Gastrocnemius medialis (tissue), 4 donors: ENCODE measurements at regions not wholly inside any gene's neighbourhood (a gene's known extent, or its start where the extent isn't known, plus 50 kb on each side); places are given as distances from the start of the nearest gene placed in this dataset.

ENCODE experiments used
- ATAC-seq, 2 donors: fragments of 150-250 bp; one replicate each; pipeline ENCODE4 v1.9.1; 2016
- DNase-seq, 2 donors: peaks; one replicate each; pipeline ENCODE4 v3.0.0-alpha.2; 2019
- H3K27ac ChIP-seq, 4 donors: fragments of 200-600 bp; sonication (generic); 1 replicate in 1 of 4; 2 replicates in 3 of 4; pipeline ENCODE4 v1.5.1; 2016 to 2018; ENCODE audit warnings: mild to moderate bottlenecking in 2 of 4, moderate library complexity in 1 of 4
- H3K27me3 ChIP-seq, 3 donors: fragments of 200-600 bp; sonication (generic) in 2 of 3; 1 replicate in 1 of 3; 2 replicates in 2 of 3; pipeline versions ENCODE4 v1.5.1 to v1.6.0; 2016 to 2019; ENCODE audit warnings: mild to moderate bottlenecking in 1 of 3, moderate library complexity in 1 of 3
- H3K36me3 ChIP-seq, 2 donors: fragments of 200-600 bp; sonication (generic) in 1 of 2; one replicate each; pipeline ENCODE4 v1.5.1; 2017 to 2018
- H3K4me1 ChIP-seq, 2 donors: fragments of 200-600 bp; sonication (generic) in 1 of 2; one replicate each; pipeline ENCODE4 v1.5.1; 2016 to 2017; ENCODE audit warnings: mild to moderate bottlenecking in 2 of 2
- H3K4me3 ChIP-seq, 4 donors: fragments of 200-600 bp; sonication (generic) in 3 of 4; 1 replicate in 1 of 4; 2 replicates in 3 of 4; pipeline ENCODE4 v1.5.1; 2016 to 2019; ENCODE audit warnings: mild to moderate bottlenecking in 2 of 4
- H3K9me3 ChIP-seq, 3 donors: fragments of 200-600 bp; sonication (generic) in 2 of 3; 1 replicate in 1 of 3; 2 replicates in 2 of 3; pipeline ENCODE4 v1.5.1; 2016 to 2019
- POLR2A ChIP-seq, 2 donors: fragments of 450-650 bp; IDR thresholded peaks; one replicate each; pipeline ENCODE4 v1.6.1; 2017; ENCODE audit warnings: antibody characterized with exemption in 2 of 2, mild to moderate bottlenecking in 2 of 2, moderate library complexity in 2 of 2
- in situ Hi-C, 4 donors: fragments of 200-750 bp; cut with MboI; loops; one replicate each; pipeline versions ENCODE4 v1.15.0 to v1.8.0; 2017; ENCODE audit warnings: low sequenced_read_pairs in 4 of 4
- intact Hi-C: fragments of 100-400 bp; cut with DNase I; formaldehyde crosslinking; loops from one replicate; pipeline ENCODE4 v1.15.1; 2023; ENCODE audit warnings: low total_unique reads
- TF ChIP-seq, protein P1 (sequence below), 5 experiments: fragments of 450-650 bp in 3 of 5; fragments of 200-600 bp in 2 of 5; sonication (generic) in 2 of 5; IDR thresholded peaks in 4 of 5; conservative IDR thresholded peaks in 1 of 5; 1 replicate in 4 of 5; 2 replicates in 1 of 5; pipeline ENCODE4 v1.5.1; 2016 to 2019; ENCODE audit warnings: antibody characterized with exemption in 5 of 5, mild to moderate bottlenecking in 3 of 5, moderate library complexity in 3 of 5

DNA sequence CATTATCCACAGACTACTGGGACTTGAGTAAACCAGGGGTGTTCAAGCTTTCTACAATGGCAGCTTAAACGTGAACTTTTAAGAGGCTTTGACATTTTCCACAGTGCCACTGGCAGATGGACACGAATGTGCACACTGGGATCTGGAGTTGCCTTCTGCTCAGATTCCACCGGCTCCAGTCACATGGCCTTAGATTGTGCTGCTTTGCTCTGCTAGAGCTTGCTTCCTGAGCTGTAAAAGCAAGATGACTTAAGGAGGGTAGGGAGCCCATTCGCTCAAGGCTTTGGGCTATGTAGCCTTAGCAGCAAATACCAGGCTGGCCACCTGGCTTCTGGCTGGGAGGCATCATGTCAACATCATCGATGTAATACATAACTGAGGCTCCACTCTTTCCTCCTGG lies 436.9 kb downstream of the MED10 start:
- Histone ChIP-seq H3K4me3 (no peak overlapping the region), H3K36me3 (no peaks in the 10 kb centered on the region), H3K27me3 (no peaks in the 10 kb centered on the region), H3K4me1 (no peaks in the 10 kb centered on the region), H3K9me3 (no peaks in the 10 kb centered on the region), H3K27ac (no peak overlapping the region)
- TF ChIP-seq, protein P1, sequence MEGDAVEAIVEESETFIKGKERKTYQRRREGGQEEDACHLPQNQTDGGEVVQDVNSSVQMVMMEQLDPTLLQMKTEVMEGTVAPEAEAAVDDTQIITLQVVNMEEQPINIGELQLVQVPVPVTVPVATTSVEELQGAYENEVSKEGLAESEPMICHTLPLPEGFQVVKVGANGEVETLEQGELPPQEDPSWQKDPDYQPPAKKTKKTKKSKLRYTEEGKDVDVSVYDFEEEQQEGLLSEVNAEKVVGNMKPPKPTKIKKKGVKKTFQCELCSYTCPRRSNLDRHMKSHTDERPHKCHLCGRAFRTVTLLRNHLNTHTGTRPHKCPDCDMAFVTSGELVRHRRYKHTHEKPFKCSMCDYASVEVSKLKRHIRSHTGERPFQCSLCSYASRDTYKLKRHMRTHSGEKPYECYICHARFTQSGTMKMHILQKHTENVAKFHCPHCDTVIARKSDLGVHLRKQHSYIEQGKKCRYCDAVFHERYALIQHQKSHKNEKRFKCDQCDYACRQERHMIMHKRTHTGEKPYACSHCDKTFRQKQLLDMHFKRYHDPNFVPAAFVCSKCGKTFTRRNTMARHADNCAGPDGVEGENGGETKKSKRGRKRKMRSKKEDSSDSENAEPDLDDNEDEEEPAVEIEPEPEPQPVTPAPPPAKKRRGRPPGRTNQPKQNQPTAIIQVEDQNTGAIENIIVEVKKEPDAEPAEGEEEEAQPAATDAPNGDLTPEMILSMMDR (IDR thresholded peaks at IDR 0.05 in 4 of 5, conservative IDR thresholded peaks at IDR 0.05 in 1 of 5), result no peak
- TF ChIP-seq POLR2A (IDR thresholded peaks at IDR 0.05), result no peak
- intact Hi-C loops, result no loop called here
- no peak for DNase-seq
- in situ Hi-C loops, result no loop called here
- no peak for ATAC-seq

DNA sequence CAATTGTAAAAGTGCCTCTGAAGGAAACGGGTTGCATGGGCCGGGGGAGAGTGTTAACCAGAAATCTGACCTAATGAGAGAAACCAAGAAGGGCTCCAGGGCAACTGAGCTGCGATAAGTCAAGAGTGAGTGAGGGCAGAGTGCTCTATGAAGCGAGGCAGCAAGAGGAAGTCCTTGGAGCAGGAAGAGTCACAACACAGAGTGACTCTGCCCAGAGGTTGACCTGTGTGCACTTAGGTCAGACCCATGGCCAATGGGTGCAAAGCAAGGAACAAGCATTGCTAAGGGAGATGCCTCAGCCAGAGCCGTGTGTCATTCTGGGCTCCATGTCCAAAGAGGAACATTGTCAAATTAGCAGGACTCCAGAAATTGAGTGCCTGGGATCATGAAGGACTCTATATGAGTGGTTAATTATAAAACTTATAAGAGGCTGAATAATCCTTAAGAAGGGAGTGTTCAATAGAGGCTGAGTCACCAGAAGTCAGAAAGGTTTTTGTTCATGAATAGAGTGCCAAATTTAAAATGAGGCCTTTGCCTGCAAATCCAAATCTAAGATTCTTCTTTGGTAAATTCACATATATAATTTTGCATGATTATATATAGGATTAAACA lies 438.5 kb downstream of the MED10 start:
- TF ChIP-seq POLR2A (IDR thresholded peaks at IDR 0.05), result no peak
- TF ChIP-seq, protein P1 (IDR thresholded peaks at IDR 0.05 in 4 of 5, conservative IDR thresholded peaks at IDR 0.05 in 1 of 5), result no peak
- no peak overlapping the region for H3K4me3 ChIP-seq
- DNase-seq (no peak), ATAC-seq (no peak)
- no peaks in the 10 kb centered on the region for H3K36me3 ChIP-seq
- intact Hi-C loops (no loop called here), in situ Hi-C loops (no loop called here)
- H3K27me3 ChIP-seq, result no peaks in the 10 kb centered on the region
- no peak overlapping the region for H3K27ac ChIP-seq
- no peaks in the 10 kb centered on the region for H3K4me1 ChIP-seq
- no peaks in the 10 kb centered on the region for H3K9me3 ChIP-seq

DNA sequence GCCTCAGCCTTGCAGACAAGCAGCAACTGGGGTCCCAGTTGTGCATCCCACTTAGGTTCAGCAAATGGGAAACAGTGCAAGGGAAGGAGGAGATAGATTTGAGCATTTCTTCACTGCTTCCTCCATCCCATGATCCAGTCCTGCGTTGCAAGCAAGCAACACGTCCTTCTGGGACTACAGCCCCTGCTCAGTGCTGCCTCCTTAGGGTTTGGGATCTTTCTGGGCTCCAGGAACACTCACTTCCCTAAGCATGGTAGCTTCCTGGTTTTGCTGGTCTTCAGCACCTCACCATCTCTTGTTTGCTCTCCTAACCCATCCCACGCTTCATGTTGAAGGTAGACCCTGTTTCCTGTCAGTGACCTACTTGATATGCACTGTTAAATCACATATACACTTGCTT lies 444.7 kb downstream of the MED10 start:
- no peaks in the 10 kb centered on the region for H3K4me1 ChIP-seq
- ATAC-seq, result no peak
- DNase-seq, result no peak
- H3K27me3 ChIP-seq, result no peaks in the 10 kb centered on the region
- in situ Hi-C loops (no loop called here), intact Hi-C loops (no loop called here)
- no peaks in the 10 kb centered on the region for H3K36me3 ChIP-seq
- H3K27ac ChIP-seq, result no peak overlapping the region
- no peak overlapping the region for H3K4me3 ChIP-seq
- TF ChIP-seq POLR2A (IDR thresholded peaks at IDR 0.05), result no peak
- TF ChIP-seq, protein P1 (IDR thresholded peaks at IDR 0.05 in 4 of 5, conservative IDR thresholded peaks at IDR 0.05 in 1 of 5), result no peak
- no peaks in the 10 kb centered on the region for H3K9me3 ChIP-seq

DNA sequence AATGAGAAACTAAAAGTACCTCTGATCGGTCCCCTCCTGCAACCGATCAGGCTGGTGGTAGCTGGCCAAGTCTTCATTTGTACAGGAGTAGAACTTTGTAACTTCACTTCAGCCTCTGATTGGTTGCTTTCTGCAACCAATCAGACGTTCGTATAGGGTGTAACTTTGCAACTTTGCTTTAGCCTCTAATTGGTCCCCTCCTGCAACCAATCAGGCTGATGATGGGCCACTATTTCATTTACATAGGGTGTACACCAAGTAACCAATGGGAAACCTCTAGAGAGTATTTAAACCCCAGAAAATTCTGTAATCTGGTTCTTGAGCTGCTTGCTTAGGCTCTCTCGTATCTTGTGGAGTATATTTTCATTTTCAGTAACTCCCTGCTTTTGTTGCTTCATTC lies 445.5 kb downstream of the MED10 start:
- TF ChIP-seq POLR2A (IDR thresholded peaks at IDR 0.05), result no peak
- TF ChIP-seq, protein P1 (IDR thresholded peaks at IDR 0.05 in 4 of 5, conservative IDR thresholded peaks at IDR 0.05 in 1 of 5), result no peak
- in situ Hi-C loops (no loop called here), intact Hi-C loops (no loop called here)

DNA sequence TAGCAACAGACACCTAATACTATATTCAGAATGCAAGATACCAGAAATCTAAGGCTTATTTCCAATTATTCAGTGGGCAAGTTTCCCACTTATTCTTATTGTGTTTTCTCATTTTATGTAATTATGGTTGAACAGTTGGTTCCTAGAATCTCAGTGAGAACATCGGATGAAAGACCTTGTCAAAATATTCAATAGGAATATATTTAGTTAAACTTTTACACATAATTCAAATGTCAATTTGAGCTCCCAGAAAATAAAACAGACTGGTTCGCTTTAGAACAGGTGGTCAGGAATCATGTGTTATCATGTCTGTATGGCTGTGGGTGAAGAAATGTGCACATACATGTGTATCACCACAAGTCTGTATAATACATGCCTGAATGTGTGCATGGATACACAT lies 447.8 kb downstream of the MED10 start:
- no peak overlapping the region for H3K27ac ChIP-seq

More for the DNA sequence above, 445.5 kb downstream of the MED10 start:
- no peak for DNase-seq
- H3K27me3 ChIP-seq, result no peaks in the 10 kb centered on the region
- no peaks in the 10 kb centered on the region for H3K4me1 ChIP-seq
- no peaks in the 10 kb centered on the region for H3K36me3 ChIP-seq
- no peak for ATAC-seq
- H3K4me3 ChIP-seq, result no peak overlapping the region
- H3K27ac ChIP-seq, result no peak overlapping the region
- no peaks in the 10 kb centered on the region for H3K9me3 ChIP-seq

More for the DNA sequence above, 447.8 kb downstream of the MED10 start:
- Histone ChIP-seq H3K4me1 (no peaks in the 10 kb centered on the region), H3K36me3 (no peaks in the 10 kb centered on the region), H3K4me3 (no peak overlapping the region), H3K27me3 (no peaks in the 10 kb centered on the region), H3K9me3 (no peaks in the 10 kb centered on the region)
- intact Hi-C loops, result no loop called here
- in situ Hi-C loops, result no loop called here
- ATAC-seq (no peak), DNase-seq (no peak)
- TF ChIP-seq, protein P1 (IDR thresholded peaks at IDR 0.05 in 4 of 5, conservative IDR thresholded peaks at IDR 0.05 in 1 of 5), result no peak
- TF ChIP-seq POLR2A (IDR thresholded peaks at IDR 0.05), result no peak
